ENCODE measurements at regions not wholly inside any gene's neighbourhood (a gene's known extent, or its start where the extent isn't known, plus 50 kb on each side); places are given as distances from the start of the nearest gene placed in this dataset.

GRCh38 chr6:112549749-112550148, 202.6 kb downstream of the RFPL4B start:
- TF ChIP-seq JUND (IDR thresholded peaks at IDR 0.05) (no peak), CTCF (IDR thresholded peaks at IDR 0.05) (no peak), POLR2AphosphoS5 (IDR thresholded peaks at IDR 0.05; ENCODE audit: low read depth, low read length) (no peak), CHD2 (IDR thresholded peaks at IDR 0.05; ENCODE audit: low read length, partially characterized antibody) (no peak), EP300 (IDR thresholded peaks at IDR 0.05; ENCODE audit: borderline replicate concordance in 1 of 2, low read depth in 1 of 2, low read length in 1 of 2) (no peak), SMC3 (IDR thresholded peaks at IDR 0.05; ENCODE audit: low read depth, low read length) (no peak)

All from SK-N-SH (cell line).